ENCODE measurements at regions not wholly inside any gene's neighbourhood (a gene's known extent, or its start where the extent isn't known, plus 50 kb on each side); places are given as distances from the start of the nearest gene placed in this dataset.

DNA sequence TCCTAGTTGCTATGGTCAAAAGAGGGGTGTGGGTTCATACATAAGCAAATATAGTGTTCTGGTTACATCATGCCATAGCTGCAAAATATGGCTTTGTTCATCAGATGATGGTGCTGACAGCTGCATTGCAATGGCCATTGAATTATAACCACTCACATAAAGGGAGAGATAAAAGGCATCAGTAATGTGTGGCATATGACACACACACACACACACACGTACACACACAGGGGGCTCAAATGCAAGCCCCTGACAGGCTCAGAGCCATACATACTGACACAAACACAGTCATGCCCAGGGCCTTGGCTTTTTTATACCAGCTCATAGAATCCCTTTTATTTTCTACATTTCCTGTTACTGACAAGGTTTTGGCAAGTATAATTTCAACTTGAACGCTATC is 698.9 kb downstream of the BCL11B start:
- no peak for DNase-seq (ENCODE audit: low spot score)

DNA sequence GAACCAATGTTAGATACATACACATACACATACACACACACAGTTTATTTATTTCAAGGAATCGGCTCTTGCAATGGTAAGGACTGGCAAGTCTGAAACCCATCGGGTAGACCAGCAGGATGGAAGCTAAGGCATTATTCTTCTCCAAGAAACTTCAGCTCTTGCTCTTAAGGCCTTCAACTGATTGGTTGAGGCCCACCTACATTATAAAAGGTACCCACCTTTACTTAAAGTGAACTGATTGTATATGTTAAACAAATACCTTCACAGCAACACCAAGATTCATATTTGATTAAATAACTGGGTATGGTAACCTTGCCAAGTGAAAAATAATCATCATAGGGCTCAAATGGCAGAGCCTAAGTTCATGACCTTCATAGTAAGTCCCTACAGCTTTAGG is 695.5 kb downstream of the BCL11B start:
- no peak for DNase-seq (ENCODE audit: low spot score)

- DNase-seq (ENCODE audit: low spot score) = no peak
Measured at GRCh38 chr14:98578204-98578603, 693.8 kb downstream of the BCL11B start.

DNA sequence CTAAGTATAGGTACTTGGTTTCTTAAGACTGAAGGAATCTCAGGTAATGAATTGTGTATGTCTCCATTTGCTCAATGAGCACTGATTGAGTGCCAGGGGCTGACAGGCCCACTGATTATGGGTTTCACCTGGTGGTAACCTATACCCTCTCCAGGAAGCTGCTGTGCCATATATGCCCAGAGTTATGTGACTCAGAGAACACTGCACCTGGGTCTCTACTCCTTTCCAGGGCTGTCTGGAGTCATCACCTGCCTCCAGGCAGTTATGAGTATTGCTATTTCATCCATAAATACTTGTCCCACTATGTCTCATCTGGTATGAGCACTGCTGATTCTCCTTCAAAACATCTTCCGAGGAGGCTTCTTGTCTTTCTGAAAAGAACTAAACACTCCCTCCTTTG is 692.9 kb downstream of the BCL11B start:
- DNase-seq (ENCODE audit: low spot score) = no peak

GRCh38 chr14:98580131-98580678 is 691.8 kb downstream of the BCL11B start:
- no peak for DNase-seq (ENCODE audit: low spot score)

DNA sequence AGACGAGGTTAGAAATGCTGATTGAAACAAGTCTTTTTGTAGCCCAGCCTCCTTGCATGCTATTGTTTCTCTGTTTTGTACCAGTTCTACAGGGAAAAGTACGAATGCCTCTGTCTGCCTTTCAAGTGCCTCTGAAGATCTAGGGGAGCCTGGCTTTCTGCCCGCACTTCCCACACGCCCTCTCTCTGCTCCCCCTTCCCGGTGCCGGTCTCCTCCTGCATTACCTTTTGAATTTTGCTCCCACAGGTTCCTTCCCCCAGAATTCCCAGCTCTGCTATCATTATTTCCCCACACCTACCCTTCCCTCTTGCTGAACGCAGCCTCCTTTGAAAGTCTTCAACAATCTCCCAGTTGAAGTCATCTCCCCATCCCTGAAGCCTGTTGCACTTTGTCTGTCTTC is 689.7 kb downstream of the BCL11B start:
- no peak for DNase-seq (ENCODE audit: low spot score)

GRCh38 chr14:98591161-98591560 is 680.8 kb downstream of the BCL11B start:
- DNase-seq (ENCODE audit: low spot score) = no peak

- DNase-seq (ENCODE audit: low spot score) = no peak
Measured at GRCh38 chr14:98592611-98593170, 679.3 kb downstream of the BCL11B start.

DNA sequence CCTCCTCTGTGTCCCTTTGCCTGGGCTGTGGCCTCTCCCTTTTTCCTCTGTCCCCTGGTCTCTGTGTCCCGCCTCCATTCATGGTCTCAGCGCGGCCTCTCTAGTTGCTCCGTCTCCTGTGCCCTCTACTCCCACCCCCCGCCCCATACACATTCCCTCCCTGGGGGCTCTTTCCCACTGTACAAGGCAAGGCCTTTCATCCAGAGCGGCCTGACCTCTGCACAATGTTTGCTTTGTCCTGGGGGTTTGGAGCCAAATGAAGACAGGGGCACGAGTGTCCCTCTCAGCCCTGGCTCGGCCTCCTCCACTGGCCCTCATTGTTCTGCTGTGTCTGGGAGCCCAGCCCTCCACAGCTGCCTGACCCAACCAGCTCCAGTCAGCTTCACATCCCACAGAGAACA is 678.6 kb downstream of the BCL11B start:
- no peak for DNase-seq (ENCODE audit: low spot score)

GRCh38 chr14:98594156-98594555 is 677.8 kb downstream of the BCL11B start:
- DNase-seq (ENCODE audit: low spot score) = no peak

- no peak for DNase-seq (ENCODE audit: low spot score)
Measured at GRCh38 chr14:98598576-98598975, 673.4 kb downstream of the BCL11B start.

DNA sequence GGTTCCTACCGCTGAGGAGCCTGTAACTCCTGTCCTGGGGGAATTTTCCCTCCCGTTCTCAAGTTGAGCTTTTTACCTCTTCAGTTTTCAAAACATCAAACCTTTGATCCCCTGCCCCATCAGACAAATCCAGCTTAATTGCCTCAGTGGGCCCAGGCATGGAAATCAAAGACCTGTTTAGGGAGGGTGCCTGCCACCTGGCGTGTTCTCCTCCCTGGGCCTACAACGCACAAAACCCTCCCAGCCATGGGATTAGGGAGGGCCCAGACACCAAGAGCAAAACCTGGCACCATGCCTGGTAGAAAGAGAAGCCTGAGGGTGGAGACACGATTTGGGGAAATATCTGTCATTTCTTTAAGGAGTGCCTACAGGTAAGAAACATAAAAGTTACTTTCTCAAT is 672.9 kb downstream of the BCL11B start:
- DNase-seq (ENCODE audit: low spot score) = no peak

DNA sequence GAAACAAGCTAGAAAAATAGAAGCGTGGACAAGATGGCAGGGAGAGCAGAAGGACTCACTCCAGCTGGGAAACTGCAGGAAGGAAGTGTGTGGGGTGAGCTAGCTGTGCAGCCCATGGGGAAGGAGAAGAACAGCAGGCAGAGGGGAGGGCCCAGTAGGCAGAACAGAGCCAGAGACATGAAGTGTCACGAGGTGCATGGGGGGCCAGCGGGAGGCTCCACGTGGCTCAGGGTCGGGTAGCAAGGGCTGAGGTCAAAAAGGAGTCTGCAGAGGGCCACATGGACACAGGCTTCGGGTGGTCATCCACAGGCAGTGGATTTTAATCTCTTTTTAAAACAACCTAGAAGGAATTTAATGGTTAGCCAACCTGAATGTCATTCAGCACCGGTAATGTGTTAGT is 669.0 kb downstream of the BCL11B start:
- DNase-seq (ENCODE audit: low spot score) = no peak

GRCh38 chr14:98605043-98605442 is 667.0 kb downstream of the BCL11B start:
- DNase-seq (ENCODE audit: low spot score) = no peak

DNA sequence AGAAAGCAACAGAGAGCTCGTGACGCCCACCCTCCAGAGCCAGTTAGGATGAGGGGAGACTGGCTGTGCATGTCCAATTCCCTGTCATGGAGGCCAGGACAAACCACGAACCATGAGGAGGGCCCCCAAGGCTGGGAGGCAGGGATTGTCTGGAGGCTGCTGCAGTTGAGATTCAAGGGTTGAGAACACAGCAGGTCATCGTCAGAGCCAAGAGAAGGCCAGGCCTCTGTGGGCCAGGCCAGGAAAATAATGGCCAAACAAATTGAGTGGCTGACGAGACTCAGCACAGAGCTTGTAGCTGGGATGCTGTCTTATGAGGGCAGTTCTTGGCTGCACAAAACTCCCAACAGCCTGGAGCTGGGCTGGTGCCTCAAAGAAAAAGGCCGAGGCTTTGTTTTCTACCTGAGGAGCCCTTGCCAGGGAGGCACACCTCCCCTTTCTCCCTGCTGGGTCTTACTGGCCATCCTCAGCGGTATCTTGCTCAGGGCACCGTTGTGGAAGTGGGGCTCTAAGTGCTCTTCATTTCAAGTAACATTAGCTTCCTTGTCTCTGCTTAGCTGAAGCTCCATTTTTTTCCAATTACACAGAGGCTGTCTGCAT is 665.9 kb downstream of the BCL11B start:
- no peak for DNase-seq (ENCODE audit: low spot score)

- DNase-seq (ENCODE audit: low spot score) = no peak
Measured at GRCh38 chr14:98606816-98607215, 665.2 kb downstream of the BCL11B start.

- no peak for DNase-seq (ENCODE audit: low spot score)
Measured at GRCh38 chr14:98607341-98607910, 664.6 kb downstream of the BCL11B start.

GRCh38 chr14:98608071-98609060 is 663.6 kb downstream of the BCL11B start:
- DNase-seq (ENCODE audit: low spot score) = no peak

GRCh38 chr14:98612434-98613200 is 659.4 kb downstream of the BCL11B start:
- no peak for DNase-seq (ENCODE audit: low spot score)

DNA sequence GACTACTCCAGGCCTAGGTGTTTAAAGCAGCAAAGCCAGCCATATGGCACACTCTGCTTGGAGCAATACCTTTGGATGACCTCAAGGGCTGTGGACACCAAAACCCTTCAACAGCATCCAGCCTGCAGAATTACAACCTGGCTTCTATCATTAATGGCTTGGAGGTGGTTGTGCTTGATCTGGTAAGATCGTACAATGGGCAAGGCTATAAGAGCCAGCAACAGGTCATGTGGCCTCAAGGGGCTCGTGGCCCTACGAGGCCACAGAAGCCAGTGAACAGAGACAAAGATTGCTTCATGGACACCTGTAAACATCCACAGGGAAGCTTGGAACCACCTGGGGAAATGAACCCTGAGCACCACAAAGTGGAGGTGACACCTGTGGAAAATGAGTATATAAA is 657.3 kb downstream of the BCL11B start:
- DNase-seq (ENCODE audit: low spot score) = no peak

DNA sequence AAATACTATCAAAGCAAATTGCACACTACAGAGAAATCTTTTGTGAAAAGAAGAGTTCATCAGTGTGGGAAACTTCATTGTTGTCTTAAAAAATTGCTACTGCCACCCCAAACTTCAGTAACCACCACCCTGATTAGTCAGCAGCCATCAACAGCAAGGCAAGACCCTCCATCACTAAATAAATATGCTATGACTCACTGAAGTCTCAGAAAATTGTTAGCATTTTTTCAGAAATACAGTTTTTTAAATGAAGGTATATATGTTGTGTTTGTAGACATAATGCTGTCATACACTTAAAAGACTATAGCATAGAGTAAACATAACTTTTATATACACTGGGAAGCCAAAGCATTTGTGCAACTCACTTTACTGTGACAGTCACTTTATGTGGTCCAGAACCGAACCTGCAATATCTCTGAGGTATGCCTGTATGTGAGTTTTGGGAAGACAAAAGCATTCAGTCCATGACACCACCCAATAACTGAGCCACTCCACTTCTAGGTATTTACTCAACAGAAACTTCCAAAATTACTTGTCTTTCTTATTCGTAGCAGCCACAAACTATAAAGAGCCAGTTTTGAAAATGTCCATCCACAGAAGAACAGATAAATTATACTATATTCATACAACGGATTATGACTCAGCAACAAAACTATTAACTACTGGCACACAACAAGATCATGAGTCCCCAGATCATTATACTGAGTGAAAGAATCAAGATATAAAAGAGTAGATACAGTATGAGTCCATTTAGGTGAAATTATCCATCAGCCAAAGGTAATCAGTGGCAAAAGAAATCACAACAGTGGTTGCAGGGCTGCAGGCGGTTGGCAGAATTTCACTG is 649.6 kb downstream of the BCL11B start:
- no peak for DNase-seq (ENCODE audit: low spot score)
